ENCODE measurements at regions not wholly inside any gene's neighbourhood (a gene's known extent, or its start where the extent isn't known, plus 50 kb on each side); places are given as distances from the start of the nearest gene placed in this dataset.

DNA sequence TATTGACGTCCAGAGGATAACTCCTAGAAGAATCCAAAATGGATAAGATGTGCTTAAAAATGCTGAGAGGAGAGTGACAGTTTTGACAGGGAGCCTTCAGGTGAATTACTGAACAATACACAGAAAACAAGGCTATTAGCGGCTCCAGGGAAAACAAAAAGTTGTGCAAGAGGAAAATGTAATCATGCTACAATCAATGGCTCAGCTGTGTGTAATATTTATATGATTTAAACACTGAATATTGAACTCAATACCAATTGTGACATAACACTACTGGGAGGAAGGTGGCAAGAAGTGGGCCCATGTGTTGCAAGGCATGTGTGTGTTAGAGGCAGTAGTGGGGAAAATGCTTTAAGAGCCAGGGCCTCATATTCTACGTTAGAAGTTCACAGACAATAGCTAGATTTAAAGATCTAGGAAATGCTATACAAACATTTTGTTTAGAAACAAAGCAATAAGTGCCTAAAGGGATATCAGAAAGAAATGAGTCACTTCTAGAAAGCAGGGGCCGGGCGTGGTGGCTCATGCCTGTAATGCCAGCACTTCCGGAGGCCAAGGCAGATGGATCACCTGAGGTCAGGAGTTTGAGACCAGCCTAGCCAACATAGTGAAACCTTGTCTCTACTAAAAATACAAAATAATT is 253.2 kb upstream of the IRX5 start:
- DNase-seq, result no peak

GRCh38 chr16:54673313-54673712 is 257.4 kb upstream of the IRX5 start:
- DNase-seq, result no peak

- no peak for DNase-seq
Measured at GRCh38 chr16:54672500-54672899, 258.2 kb upstream of the IRX5 start.

DNA sequence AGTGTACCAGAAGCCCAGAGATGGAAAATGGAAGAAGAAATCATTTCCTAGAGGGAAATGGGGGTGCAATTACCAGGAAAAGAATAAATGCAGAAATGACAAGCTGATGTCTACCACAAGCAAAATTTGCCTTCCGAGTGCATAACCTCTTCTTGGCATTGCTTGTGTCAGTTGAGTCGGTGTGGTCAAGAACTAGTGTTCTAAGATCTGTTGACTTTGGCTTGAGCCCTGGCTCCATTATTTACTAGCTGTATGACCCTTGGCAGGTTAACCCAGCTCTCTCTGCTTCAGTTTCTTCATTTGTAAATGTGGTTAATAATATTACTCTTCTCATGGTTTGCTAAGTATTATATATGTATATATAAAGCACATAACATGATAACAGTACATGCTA is 273.0 kb upstream of the IRX5 start:
- DNase-seq, result no peak

GRCh38 chr16:54657058-54657708 is 273.5 kb upstream of the IRX5 start:
- DNase-seq, result no peak

GRCh38 chr16:54655121-54655590 is 275.5 kb upstream of the IRX5 start:
- peak; percentile 55 for DNase-seq

- DNase-seq, result no peak
Measured at GRCh38 chr16:54654429-54654828, 276.2 kb upstream of the IRX5 start.

GRCh38 chr16:54652201-54652770 is 278.4 kb upstream of the IRX5 start:
- DNase-seq, result no peak

- no peak for DNase-seq
Measured at GRCh38 chr16:54651440-54652195, 279.0 kb upstream of the IRX5 start.

DNA sequence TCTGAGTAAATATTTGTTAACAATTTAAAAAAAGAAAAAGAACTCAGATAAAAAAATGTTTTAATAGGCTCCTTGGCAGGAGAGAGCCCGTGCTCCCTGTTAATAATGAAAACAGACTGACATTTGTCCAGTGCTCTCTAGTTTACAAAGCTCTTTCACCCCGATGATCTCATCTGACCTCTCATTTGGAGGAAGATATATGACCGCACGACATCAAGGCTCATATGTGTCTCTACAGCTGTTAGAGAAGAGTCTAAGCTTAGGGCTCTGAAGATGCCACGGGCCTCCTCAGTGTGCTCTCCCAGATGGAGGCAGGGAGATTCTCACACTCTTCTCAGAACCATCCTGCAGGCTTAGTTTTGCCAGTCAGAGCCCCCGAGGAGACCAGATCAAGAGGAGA is 280.8 kb upstream of the IRX5 start:
- no peak for DNase-seq

DNA sequence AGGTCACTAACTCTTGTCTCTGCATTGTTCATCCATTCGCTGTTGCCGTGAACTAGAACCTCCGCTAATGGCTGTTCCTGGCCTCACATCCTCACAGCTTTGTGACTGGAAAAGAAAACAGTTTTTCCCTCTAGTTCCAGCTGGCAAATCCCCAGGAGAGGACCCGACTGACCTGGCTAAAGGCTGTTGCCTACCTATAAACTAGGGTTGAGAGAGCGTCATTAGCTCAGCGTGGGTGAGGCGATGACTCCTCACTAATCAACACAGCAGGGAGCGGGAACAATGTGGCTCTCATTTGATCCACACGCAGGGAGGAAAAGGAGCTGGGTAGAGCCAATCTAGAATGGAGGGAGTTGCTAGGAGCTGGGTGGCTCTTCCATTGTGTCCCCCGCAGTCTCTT is 282.1 kb upstream of the IRX5 start:
- DNase-seq, result no peak

DNA sequence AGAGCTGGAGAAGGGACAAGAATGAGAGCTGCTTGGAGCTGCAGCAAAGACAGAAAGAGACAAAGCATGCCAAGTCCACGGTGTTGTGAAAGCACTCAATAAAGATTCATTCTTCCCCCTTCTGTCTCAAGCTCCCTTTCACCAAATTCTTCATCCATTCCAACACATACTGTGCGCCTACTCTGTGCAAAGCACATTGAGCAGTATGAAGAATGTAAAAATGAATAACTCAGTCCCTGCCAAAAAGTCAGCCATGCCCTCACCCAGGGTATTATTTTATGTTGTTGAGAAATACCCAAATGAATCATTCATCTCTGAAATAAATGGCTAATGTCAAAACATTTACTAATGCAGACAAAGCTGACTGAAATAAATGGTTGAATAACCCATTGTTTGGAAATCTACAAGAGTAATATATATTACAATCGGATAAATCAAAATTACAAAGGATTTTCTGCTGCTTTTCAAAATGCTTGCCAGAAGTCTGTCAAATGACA is 282.9 kb upstream of the IRX5 start:
- no peak for DNase-seq

DNA sequence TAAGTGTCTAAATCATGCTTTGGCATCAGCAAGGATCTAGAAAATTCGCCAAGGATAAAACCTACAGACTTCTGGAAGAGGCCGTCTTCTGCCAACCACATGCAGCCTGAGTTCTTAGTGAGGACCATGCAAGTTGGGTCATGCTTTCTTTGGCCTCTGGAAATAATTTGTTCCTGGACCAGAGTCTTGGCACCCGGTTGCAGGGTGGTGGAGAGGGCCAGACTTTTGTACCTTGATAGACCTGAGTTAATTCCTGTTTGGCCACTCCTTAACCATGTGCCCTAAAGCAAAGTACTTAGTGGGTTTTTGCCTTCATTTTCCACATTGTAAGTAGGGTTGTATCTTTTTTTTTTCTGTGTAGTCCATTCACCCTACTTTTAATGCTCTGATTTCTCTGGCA is 283.4 kb upstream of the IRX5 start:
- no peak for DNase-seq

- no peak for DNase-seq
Measured at GRCh38 chr16:54645345-54645744, 285.3 kb upstream of the IRX5 start.

- DNase-seq, result no peak
Measured at GRCh38 chr16:54636221-54636793, 294.4 kb upstream of the IRX5 start.

- DNase-seq, result no peak
Measured at GRCh38 chr16:54633943-54634362, 296.7 kb upstream of the IRX5 start.

GRCh38 chr16:54632322-54633220 is 298.1 kb upstream of the IRX5 start:
- no peak for DNase-seq

DNA sequence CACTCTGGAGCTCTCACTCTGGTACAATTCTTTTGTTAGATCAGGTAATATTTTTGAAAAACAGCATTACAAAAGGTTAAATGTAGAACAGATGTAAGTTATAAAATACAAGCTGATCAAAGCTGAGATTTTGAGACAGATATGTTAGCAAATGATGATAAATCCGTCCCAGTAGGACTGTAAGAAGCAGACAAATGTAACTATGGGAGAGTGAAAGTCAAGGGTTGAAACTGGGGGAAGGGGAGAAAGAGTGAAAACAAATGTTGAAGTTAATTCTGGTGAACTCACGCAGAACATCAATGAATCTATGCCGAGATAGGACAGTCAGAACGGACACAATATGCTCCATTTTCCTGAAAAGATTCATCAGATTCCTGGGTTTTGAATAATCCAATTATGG is 298.9 kb upstream of the IRX5 start:
- no peak for DNase-seq

DNA sequence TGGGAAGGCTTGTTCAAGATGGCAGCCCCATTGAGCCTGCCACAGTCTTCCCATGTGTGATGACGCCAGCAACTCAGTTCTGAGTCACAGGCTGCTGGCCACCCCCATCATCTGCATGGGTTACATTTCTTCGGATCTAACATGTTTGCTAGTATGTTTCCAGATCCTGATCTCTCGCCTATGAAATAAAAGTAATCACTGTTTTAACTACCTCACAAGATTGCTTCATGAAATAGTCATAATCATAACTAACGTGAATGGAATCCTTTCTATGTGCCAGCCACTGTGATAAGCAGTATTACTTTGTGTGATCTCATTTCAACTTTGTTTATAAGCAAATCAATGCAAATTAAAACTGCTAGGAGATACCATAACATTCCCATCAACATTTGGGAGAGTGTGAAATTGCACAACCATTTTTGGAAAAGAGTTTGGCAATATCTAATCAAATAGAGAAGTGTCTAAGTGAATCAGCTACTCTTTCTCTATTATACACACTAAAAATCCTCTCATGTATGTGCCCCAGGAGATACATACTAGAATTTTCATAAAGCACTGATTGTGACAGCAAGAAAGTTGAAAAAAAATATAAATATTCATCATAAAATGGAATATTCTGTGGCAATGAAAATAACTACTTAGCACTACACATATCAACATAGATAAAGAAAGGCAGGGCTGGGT is 300.2 kb upstream of the IRX5 start:
- DNase-seq, result no peak

Measured in muscle of arm (tissue), 1 donor.